Activated CD8-positive, alpha-beta memory T cell treated with anti-CD3 and anti-CD28 coated beads, Interleukin-2, amount 50 U/mL, for 1 hour (primary cell): ENCODE measurements at regions not wholly inside any gene's neighbourhood (a gene's known extent, or its start where the extent isn't known, plus 50 kb on each side); places are given as distances from the start of the nearest gene placed in this dataset.

ENCODE experiments used
- DNase-seq: peaks from one replicate; pipeline ENCODE4 v3.0.0-alpha.2; 2020; ENCODE audit errors: extremely low read depth

DNA sequence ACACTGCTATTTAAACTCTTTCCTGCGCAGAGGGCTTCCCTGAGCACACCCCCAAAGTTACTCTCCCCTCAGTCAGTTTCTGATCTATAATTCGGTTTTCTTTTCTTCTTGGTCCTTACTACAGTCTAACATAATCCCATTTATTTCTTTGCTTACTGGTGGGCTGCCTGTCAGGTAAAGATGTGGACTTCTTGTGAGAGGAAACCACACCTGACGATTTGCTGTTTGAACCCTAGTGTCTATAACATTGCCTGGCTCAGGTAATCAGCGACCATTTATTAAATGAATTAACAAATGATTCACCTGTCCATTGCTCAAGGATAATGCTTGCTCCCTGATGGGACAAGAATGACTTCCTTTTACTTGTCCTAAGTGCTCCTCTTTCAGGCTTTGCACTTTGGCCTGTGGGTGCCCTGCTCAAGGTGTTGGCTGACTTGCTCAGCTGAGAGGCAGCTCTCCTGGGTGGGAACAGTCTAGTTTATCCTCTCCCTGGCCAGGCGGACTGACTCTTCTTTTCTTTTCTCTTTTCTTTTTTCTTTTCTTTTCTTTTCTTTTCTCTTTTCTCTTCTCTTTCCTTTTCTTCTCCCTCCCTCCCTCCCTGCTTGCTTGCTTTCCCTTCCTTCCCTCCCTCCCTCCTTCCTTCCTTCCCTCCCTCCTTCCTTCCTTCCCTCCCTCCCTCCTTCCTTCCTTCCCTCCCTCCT is 233.1 kb downstream of the BCAS1 start:
- DNase-seq: no peak

GRCh38 chr20:53834749-53835148 is 235.6 kb downstream of the BCAS1 start:
- DNase-seq: no peak

- DNase-seq: no peak
These were observed 236.3 kb downstream of the BCAS1 start for GRCh38 chr20:53834062-53834442.

GRCh38 chr20:53833333-53834061 is 236.9 kb downstream of the BCAS1 start:
- no peak for DNase-seq

- DNase-seq: no peak
These were observed 237.9 kb downstream of the BCAS1 start for GRCh38 chr20:53832499-53832898.

DNA sequence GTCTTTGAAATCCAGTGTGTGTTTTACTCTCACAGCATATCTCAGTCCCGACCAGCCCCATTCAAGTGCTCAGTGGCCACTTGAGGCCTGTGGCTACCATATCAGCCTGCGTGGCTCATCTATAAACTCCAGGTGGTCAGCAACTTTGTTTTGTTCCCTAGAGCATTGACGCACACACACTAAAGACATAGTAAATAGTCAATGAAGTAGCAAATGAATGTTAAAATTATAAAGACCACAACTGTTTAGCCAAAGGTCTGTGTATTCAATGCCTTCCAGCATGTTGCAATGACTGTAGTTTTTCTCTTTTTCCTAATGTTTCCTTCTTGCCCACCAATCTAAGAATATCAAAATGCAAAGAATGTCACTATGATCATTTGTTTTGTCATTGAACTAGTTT is 238.2 kb upstream of the ZNF217 start:
- DNase-seq: no peak

GRCh38 chr20:53831228-53831627 is 237.6 kb upstream of the ZNF217 start:
- DNase-seq: no peak

GRCh38 chr20:53829724-53830521 is 236.3 kb upstream of the ZNF217 start:
- DNase-seq: no peak

DNA sequence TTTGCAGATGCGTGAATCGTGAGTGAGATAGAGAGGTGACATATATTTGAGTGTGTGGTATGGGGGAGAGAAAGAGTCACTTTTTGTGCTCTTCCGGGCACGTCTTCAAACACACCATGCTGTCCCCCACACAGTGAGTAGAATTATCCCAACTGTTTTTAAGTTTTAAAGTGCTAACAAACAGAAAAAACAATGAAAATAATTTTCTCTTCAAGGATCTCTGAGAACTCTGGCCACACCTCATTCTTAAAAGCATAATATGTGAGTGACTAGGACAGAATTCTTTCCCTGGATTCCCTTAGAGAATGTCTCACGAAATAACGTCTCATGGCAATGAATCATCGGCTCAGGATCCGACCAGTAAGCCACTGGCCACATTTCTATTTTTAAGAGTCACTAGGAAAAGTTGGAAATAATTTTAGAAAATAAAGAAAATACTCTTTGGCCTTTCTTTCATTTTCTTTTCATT is 235.7 kb upstream of the ZNF217 start:
- no peak for DNase-seq

DNA sequence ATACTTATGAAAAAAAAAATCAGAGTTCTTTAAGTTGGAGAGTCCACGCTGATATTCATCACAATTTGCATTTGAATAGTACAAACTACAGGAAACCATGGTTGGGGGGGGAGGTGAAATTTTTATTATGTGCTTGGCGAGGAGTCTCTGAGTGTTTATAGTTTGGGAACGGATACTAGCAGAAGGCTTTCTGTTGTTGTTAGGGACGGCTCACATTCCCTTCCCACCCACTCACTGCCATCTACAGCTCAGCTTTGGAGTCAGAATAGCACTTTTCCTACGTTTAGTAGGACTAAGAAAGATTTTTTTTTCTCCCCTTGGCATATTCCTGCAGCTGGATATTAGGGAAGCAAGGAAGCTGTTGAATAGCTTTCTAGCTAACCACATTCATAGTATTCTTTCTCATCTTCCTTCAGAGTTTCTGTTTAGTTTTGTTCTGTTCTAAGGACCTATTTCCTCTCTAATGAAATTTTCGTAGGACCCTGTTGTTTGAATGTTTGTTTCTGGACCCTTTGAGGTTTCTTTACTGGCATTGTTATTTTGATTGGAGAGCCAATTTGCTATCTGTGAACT is 235.1 kb upstream of the ZNF217 start:
- DNase-seq: no peak

- DNase-seq: no peak
These were observed 234.5 kb upstream of the ZNF217 start for GRCh38 chr20:53828088-53828681.

DNA sequence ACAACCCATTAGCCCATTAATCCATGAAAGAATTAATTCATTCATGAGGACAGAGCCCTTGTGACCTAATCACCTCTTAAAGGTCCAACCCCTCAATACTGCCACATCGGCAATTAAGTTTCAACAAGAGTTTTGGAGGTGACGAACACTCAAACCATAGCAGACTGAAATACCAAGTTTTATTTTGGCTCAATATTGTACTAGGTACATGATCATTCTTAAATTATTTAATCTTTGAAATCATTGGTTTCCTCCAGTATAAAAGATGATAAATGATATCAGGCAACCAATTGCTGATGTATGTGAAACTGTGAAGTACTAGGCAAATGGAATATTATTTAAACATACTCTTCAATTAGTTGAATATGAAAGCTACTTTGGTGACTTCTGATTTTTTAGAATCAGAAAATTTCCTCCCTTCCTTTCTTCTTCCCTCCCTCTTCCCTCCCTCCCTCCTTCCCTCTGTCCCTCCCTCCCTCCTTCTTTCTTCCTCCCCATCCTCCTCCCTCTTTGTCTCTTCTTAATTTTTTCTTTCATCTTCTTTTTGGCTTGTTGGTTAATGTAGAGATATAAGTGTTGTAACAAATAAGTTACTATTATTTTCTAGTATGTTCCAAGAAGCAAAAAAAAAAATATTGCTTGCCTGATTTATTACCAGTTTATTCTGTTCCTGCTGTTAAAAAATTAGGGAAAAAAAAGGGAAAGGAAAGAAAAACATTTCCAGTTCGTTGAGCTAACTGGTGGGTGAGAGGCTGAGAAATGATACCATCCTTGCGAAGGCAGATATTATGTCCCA is 233.9 kb upstream of the ZNF217 start:
- no peak for DNase-seq

DNA sequence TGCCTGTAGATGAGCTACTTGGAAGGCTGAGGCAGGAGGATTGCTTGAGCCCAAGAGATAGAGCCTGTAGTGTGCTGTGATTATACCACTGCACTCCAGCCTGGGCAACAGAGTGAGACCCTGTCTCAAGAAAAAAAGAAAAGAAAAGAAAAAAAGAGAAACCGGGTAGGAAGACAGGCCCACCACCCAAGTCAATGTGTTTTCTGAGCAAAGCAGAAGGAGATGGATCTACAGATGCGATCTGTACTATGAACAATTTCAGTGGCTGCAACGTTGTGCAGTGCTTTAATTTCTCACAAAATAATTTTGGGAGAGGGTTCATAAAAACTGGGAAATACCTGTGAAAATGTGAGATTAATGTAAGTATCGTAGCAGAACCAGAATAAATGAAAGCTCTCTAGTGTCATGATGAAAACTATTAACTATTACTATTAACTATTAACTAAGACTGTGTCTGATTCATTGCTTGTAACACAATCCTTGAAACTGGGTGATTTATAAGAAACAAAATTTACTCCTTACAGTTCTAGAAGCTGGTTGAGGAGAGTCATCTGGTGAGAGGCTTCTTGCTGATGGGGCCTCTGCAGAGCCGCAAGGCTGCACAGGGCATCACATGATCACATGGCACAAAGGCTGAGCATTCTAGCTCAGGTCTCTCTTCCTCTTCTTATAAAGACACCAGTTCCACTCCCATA is 233.1 kb upstream of the ZNF217 start:
- no peak for DNase-seq

DNA sequence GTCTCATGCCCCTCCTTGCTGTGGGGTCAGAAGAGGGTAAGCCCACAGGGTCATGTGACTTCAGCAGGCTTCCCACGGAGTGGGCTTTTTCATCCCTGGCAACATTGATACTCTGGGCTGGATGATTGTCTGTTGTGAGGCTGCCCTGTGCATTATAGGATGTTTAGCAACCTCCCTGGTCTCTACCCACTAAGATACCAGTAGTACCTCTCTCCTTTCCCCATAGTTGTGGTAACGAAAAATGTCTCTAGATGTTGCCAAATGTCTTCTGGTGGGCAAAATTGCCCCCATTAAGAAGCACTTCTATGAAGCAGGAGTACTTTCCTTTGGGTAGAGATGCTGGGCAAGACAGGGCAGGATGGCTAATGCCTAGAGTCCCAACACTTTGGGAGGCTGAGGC is 232.5 kb upstream of the ZNF217 start:
- DNase-seq: no peak

GRCh38 chr20:53825282-53825681 is 231.6 kb upstream of the ZNF217 start:
- DNase-seq: no peak

DNA sequence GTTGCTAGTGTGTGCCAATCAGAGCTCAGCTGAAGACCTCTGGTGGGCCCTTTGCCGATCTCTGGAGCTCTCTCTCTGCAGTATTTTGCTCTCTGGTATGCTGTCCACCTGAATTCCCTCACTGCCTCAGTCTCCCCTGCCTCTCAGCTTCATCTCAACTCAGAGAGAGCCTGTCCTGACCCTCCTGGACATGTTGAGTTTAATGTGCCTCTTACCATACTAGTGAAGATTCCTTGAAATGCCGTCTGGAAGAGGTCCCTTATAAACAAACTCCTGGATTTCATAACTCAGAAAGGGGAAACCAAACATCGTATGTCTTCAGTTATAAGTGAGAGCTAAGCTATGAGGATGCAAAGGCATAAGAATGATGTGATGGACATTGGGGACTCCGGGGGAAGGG is 231.1 kb upstream of the ZNF217 start:
- no peak for DNase-seq

DNA sequence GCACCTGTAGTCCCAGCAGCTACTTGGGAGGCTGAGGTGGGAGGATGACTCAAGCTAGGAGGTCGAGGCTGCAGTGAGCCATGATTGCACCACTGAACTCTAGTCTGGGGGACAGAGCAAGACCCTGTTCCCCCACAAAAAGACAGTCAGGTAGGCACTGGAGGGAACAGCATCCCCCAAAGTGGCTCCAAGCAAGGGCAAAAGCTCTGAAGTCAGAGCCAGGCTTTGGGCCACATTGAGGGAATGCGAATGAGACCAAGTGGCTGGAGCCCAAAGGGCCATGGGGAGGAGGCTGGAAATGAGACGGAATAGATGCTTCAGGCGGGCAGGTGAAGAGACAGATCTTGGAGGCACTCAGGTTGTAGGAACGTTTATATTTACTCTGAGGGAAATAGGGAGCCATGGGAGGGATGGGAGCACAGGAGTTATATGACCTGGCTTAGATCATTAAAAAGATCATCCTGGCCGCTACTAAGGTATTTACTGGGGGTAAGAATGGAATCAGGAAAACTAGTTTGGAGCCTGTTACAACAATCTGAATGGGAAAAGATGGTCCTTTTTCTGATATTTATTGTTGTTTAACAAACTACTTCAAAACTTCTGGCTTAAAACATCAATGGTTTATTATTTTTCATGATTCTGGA is 229.6 kb upstream of the ZNF217 start:
- no peak for DNase-seq

DNA sequence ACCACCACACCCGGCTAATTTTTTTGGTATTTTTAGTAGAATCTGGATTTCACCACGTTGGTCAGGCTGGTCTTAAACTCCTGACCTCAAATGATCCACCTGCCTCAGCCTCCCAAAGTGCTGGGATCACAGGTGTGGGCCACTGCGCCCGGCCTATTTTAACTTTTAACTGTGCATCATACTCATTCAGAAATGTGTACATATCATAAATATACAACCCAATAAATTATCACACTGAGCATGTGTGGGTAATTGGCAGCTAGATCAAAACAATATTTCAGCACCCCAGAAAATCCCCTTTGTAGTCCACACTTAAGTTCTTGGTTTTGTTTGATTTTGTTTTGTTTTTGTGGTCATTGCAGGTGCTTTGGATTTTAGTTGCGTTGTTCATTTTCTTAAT is 228.9 kb upstream of the ZNF217 start:
- no peak for DNase-seq

- no peak for DNase-seq
These were observed 226.4 kb upstream of the ZNF217 start for GRCh38 chr20:53819973-53820451.
